Activated CD8-positive, alpha-beta memory T cell treated with anti-CD3 and anti-CD28 coated beads for 1 hour (primary cell): ENCODE measurements at regions not wholly inside any gene's neighbourhood (a gene's known extent, or its start where the extent isn't known, plus 50 kb on each side); places are given as distances from the start of the nearest gene placed in this dataset.

Experiments
- DNase-seq, 2 donors: peaks; one replicate each; pipeline ENCODE4 v3.0.0-alpha.2; 2020; ENCODE audit warnings: low read depth in 1 of 2; ENCODE audit errors: extremely low read depth in 1 of 2

GRCh38 chr9:27743490-27743889, 170.2 kb upstream of the C9orf72 start:
- no peak for DNase-seq

DNA sequence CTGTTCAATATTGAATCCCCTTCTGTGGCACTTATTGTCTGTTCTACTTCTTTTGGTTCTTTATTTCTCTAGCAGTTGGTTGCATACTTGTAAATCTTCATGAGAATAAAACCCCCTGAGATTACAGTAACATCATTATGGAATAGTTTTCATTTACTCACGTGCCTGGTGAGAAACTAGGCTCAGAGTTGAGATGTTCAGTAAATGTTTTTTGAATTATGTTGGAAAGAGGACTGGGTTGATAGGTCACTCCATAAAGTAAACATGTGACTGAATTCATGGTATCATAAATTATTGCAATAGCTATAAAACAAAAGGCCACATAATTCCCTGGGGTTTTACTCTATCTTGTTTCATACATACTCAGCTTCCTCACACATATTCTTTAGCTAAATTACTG, 174.2 kb upstream of the C9orf72 start:
- no peak for DNase-seq

DNA sequence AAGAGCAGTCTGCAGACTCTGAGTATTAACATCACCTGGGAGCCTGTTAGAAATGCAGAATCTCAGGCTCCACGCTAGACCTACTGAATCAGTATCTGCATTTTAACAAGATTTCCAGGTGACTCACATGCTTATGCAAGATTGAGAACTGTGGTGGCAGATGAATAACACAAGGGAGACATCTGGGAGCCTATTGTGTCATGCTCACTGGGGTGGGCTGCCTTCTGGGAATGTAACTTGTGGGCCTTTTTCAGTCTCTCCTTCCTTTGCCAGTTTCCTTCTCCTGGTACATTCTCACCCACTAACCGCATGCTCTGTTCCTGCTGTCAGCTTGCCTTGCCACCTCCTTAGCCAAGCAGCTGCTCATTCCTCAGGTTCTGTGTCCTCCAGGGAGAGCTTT, 176.6 kb upstream of the C9orf72 start:
- DNase-seq: no peak

- no peak for DNase-seq
Observed at GRCh38 chr9:27750566-27750965, 177.3 kb upstream of the C9orf72 start.

GRCh38 chr9:27752069-27752468, 178.8 kb upstream of the C9orf72 start:
- DNase-seq: no peak

DNA sequence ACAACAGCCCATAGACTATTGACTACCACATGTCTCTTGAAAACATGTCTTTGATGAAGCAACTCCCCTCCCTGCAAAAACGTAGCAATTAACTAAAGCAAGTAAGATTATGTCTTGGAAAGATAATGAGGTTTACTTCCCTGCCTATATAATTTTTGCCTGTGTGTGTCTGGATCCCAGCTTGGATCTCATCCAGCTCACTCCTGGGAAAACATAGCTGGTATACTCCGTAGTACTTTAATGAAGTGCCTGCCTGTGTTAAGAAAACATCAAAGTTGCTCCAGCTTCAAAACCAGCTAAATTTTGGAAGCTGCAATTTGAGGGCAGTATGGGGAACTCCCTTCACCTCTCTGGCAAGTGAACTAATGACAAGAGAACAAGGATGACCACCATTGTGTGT, 182.6 kb upstream of the C9orf72 start:
- DNase-seq: no peak

- no peak for DNase-seq
Observed at GRCh38 chr9:27756418-27756817, 183.1 kb upstream of the C9orf72 start.

DNA sequence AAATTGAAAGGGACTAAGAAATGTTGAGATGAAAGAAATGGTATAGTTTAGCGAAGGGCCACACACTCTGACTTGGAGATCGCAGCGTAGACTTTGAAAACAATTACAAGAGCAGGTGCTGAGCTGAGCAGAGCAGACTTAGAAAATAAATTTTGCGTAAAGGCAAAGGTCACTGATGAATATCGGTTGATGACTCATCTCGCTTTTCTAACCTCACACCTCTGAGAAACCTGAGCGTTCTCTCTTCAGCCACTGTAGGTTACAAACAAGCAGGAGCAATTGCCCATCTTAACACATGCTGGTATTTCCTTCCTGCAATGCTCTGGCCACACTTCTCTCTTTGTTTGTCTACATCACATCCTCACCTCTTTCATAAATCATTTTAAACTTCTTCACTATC, 190.6 kb upstream of the C9orf72 start:
- DNase-seq: no peak

GRCh38 chr9:27765266-27766072, 192.2 kb upstream of the C9orf72 start:
- DNase-seq: no peak

DNA sequence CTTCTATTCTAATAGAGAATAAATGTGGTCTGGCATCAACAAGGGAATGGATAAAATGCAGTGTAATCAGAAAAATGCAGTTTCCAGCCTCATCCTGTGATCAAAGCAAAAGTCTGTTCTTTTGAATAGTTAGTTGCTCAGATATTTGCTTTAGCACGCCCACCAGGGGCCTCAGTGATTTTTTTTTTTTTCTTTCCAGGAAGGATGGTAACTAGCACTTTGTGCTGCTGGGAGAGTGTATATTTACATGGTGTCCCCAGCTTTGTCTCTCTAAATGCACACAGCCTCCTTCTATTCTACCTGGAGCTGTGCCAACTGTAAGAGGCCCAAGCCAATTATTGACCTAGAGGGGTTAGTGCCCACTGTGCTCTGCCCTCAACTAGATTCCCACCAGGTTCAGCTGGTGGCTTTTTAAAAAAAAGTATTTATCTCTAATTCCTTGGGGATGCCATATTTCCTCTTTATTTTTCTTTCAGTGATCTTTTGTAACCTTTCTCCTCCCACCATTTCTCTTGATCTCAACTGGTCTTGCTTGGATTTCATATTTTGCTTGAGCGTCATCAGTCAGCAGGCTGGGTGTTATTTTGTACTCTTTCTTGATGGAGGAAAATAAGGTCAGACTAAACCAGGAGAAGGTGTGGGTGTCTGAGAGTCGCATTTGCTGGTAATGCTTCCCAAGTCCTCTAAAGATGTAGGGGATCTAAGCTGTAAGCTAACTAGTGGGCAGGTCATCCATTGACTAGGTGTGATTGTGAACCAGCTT, 193.0 kb upstream of the C9orf72 start:
- DNase-seq: no peak

DNA sequence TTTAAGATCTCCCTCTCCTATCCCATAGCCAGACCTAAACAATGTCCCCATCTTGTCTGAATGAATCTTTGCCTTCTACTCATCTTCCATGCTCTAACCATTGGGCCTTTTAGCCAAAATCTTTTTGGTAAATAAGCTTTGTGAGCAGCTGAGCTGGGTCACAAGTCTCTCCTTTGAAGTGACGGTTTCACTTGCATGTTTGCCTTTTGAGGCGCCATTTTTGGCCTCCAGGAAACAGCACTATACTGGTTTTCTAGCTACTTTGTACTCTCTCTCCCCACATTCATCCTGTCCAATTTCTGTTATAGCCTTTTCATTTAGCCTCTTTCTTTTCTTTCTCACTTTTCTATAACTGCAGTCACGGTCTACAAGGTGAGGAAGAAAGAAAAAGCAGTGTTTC, 195.5 kb upstream of the C9orf72 start:
- no peak for DNase-seq

- DNase-seq: no peak
Observed at GRCh38 chr9:27770541-27770940, 197.3 kb upstream of the C9orf72 start.

- DNase-seq: no peak
Observed at GRCh38 chr9:27771803-27772545, 198.7 kb upstream of the C9orf72 start.

GRCh38 chr9:27784847-27785713, 211.8 kb upstream of the C9orf72 start:
- no peak for DNase-seq

GRCh38 chr9:27785714-27786100, 212.4 kb upstream of the C9orf72 start:
- no peak for DNase-seq

DNA sequence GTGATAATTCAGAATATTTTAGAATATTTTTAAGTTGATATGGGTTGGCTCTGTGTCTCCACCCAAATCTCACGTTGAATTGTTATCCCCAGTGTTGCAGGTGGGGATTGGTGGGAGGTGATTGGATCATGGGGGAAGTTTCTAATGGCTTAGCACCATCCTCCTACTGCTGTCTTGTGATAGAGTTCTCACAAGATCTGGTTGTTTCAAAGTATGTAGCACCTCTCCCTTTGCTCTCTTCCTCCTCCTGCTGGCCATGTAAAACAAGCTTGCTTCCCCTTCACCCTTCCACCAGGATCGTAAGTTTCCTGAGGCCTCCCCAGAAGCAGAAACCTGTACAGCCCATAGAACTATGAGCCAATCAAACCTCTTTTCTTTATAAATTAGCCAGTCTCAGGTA, 214.6 kb upstream of the C9orf72 start:
- DNase-seq: no peak

GRCh38 chr9:27791311-27791710, 218.0 kb upstream of the C9orf72 start:
- DNase-seq: no peak

DNA sequence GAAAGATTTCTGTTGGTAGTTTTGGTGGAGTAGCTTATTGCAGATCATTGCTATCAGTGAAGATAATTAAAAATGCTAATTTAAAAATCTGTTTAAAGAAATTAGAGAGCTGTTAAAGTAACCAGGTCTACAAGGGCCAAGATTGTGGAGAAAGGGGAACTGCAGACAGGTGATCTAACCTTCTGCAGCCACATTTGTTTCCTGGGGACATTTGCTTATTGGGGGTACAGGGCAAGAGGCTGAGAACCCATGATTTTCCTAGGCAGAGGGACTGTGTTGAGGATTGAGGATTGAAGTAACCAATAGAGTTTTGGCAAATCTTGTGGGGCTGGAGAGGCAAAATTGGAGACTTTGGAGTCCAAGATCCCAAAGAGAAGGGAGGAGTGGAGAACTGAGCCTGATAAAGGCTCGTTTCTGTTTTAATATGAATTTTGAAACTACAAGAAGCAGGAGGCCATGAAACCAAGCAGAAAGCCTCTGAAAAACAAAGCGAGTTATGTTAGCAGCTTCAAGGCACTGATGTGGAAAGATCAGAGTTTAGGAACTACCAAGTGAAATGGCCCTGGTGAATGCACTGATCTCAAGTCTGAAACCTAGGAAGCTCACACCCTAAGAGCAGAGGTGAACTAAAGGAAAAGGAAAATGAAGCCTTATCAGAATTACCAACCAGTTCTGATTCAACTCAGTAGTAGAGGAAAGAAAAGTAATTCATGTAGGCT, 219.8 kb upstream of the C9orf72 start:
- DNase-seq: no peak

DNA sequence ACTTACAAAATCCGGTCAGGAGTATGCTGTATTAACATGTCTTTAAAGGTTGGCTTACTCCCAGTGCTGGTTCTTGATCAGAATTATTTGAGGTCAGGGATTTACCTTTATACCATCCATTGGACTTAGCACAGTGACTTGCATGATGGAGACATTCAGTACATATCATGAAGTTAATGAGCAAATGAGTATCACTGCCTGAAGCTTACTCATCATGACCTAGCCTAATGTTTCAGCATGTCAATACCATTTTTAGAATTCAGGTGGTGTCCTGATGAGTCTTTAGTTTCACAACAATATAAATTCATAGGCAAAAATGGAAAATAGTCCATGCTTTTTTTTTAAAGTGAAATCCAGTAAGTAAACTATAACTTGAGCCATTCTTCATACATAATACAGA, 226.0 kb upstream of the C9orf72 start:
- DNase-seq: no peak

GRCh38 chr9:27800159-27800558, 226.9 kb upstream of the C9orf72 start:
- DNase-seq: no peak
